Panc1 (cell line): ENCODE measurements at regions not wholly inside any gene's neighbourhood (a gene's known extent, or its start where the extent isn't known, plus 50 kb on each side); places are given as distances from the start of the nearest gene placed in this dataset.

Experiments used
- ATAC-seq: fragments of 200-7000 bp; cut with Tn5 transposase; 2 replicates; pipeline ENCODE4 v1.9.1; 2020; ENCODE audit warnings: mild to moderate bottlenecking, moderate library complexity
- BruUV-seq: library from RNA; stranded (reverse); fragments of 400-500 nt; replicated peaks from 2 replicates; lab custom pipeline; 2021; lab: Mats Ljungman, UMichigan
- CTCF ChIA-PET: fragments of 300-600 bp; sonication (Branson Sonifier 250); formaldehyde crosslinking; loops from one replicate; lab custom pipeline; 2022; ENCODE audit warnings: antibody characterized with exemption; lab: Charles Lee
- POLR2A ChIA-PET: fragments of 300-600 bp; sonication (Branson Sonifier 250); formaldehyde crosslinking; loops from one replicate; lab custom pipeline; 2022; ENCODE audit warnings: antibody characterized with exemption; lab: Charles Lee
- DNase-seq: peaks from one replicate; pipeline ENCODE4 v3.0.0-alpha.2; 2010; ENCODE audit warnings: low read depth, low spot score
- H3K27ac ChIP-seq: 2 replicates; pipeline ENCODE4 v1.5.1; 2011; ENCODE audit warnings: mild to moderate bottlenecking, low read length, inconsistent platforms
- H3K27me3 ChIP-seq: fragments of 200-500 bp; sonication (Bioruptor generic); 2 replicates; pipeline ENCODE4 v1.6.0; 2014; ENCODE audit warnings: low read length, inconsistent platforms; ENCODE audit not compliant: control insufficient read depth, insufficient read depth
- H3K36me3 ChIP-seq: fragments of 200-500 bp; sonication (Bioruptor generic); 2 replicates; pipeline ENCODE4 v1.5.1; 2014; ENCODE audit warnings: inconsistent platforms, mild to moderate bottlenecking, low read length, moderate library complexity; ENCODE audit not compliant: control insufficient read depth, insufficient read depth
- H3K4me1 ChIP-seq: 2 replicates; pipeline ENCODE4 v1.5.1; 2011; ENCODE audit warnings: inconsistent platforms, mild to moderate bottlenecking, low read length, moderate library complexity; ENCODE audit not compliant: control insufficient read depth, insufficient read depth
- H3K4me3 ChIP-seq, 2 experiments: 2 replicates each; pipeline ENCODE4 v1.5.1; 2011 to 2012; ENCODE audit warnings: low read depth in 2 of 2, low read length in 2 of 2, mild to moderate bottlenecking in 2 of 2, inconsistent platforms in 1 of 2, moderate library complexity in 1 of 2
- H3K9me3 ChIP-seq: fragments of 200-500 bp; sonication (Bioruptor generic); 2 replicates; pipeline ENCODE4 v1.5.1; 2014; ENCODE audit warnings: low read depth, mild to moderate bottlenecking, inconsistent platforms, low read length, moderate library complexity; ENCODE audit not compliant: control insufficient read depth, insufficient read depth
- CTCF ChIP-seq: fragments of 450-650 bp; IDR thresholded peaks from 2 replicates; pipeline ENCODE4 v1.5.1; 2017; ENCODE audit warnings: mild to moderate bottlenecking
- POLR2AphosphoS5 ChIP-seq: IDR thresholded peaks from 2 replicates; pipeline ENCODE4 v1.6.1; 2012; ENCODE audit warnings: mild to moderate bottlenecking, low read depth, low read length, moderate library complexity
- REST ChIP-seq, 2 experiments: IDR thresholded peaks; 2 replicates each; pipeline ENCODE4 v1.6.1; 2011 to 2012; ENCODE audit warnings: low read depth in 2 of 2, control low read depth in 1 of 2, low read length in 1 of 2, mild to moderate bottlenecking in 1 of 2, moderate library complexity in 1 of 2; ENCODE audit not compliant: insufficient read depth in 1 of 2
- SIN3A ChIP-seq: IDR thresholded peaks from 2 replicates; pipeline ENCODE4 v1.6.1; 2012; ENCODE audit warnings: low read depth, mild to moderate bottlenecking, low read length, moderate library complexity, borderline replicate concordance; ENCODE audit not compliant: insufficient read depth
- TCF7L2 ChIP-seq: IDR thresholded peaks from 2 replicates; pipeline ENCODE4 v1.6.1; 2011; ENCODE audit warnings: mild to moderate bottlenecking, low read depth, low read length, inconsistent platforms
- in situ Hi-C: cut with HindIII; loops from 2 replicates; pipeline ENCODE4 v1.10.0; 2016; ENCODE audit warnings: low sequenced_read_pairs, low pct_unique_long_range_greater_than_20kb
- intact Hi-C: fragments of 100-400 bp; cut with micrococcal nuclease; formaldehyde crosslinking; loops from one replicate; pipeline ENCODE4 v1.10.0; 2022; ENCODE audit not compliant: unreplicated experiment

GRCh38 chr2:5039241-5039975 lies 652.8 kb upstream of the SOX11 start:
- ATAC-seq (no peak), DNase-seq (no peak)
- intact Hi-C loops = no loop called here
- no peaks in the 10 kb centered on the region for H3K36me3 ChIP-seq
- CTCF ChIA-PET = no interaction called here
- no peaks in the 10 kb centered on the region for H3K9me3 ChIP-seq
- no peaks in the 10 kb centered on the region for H3K27me3 ChIP-seq
- in situ Hi-C loops = no loop called here
- no peaks in the 10 kb centered on the region for H3K4me1 ChIP-seq
- H3K4me3 ChIP-seq = no peak overlapping the region
- H3K27ac ChIP-seq = no peak overlapping the region
- BruUV-seq = no TSS peak
- TF ChIP-seq REST (IDR thresholded peaks at IDR 0.05; ENCODE audit: insufficient read depth in 1 of 2, low read depth in 2 of 2, low read length in 1 of 2) = no peak
- no peak for TF ChIP-seq SIN3A
- TF ChIP-seq POLR2AphosphoS5 = no peak
- no peak for TF ChIP-seq TCF7L2
- TF ChIP-seq CTCF = no peak
- POLR2A ChIA-PET = no interaction called here

- no peak for ATAC-seq
- DNase-seq = no peak
- intact Hi-C loops (no loop called here), in situ Hi-C loops (no loop called here)
- Histone ChIP-seq H3K9me3 (no peaks in the 10 kb centered on the region), H3K36me3 (no peaks in the 10 kb centered on the region), H3K27me3 (no peaks in the 10 kb centered on the region), H3K27ac (no peak overlapping the region), H3K4me3 (no peak overlapping the region), H3K4me1 (no peaks in the 10 kb centered on the region)
- CTCF ChIA-PET = no interaction called here
- BruUV-seq = no TSS peak
- POLR2A ChIA-PET = no interaction called here
- no peak for TF ChIP-seq SIN3A
- TF ChIP-seq TCF7L2 = no peak
- TF ChIP-seq REST (IDR thresholded peaks at IDR 0.05; ENCODE audit: insufficient read depth in 1 of 2, low read depth in 2 of 2, low read length in 1 of 2) = no peak
- TF ChIP-seq POLR2AphosphoS5 = no peak
- TF ChIP-seq CTCF = no peak
These were observed 651.6 kb upstream of the SOX11 start for GRCh38 chr2:5040571-5040970.
